ENCODE measurements at regions not wholly inside any gene's neighbourhood (a gene's known extent, or its start where the extent isn't known, plus 50 kb on each side); places are given as distances from the start of the nearest gene placed in this dataset.
A peak's percentile ranks its signal among the peaks of the same experiment; 100 is the strongest.

DNA sequence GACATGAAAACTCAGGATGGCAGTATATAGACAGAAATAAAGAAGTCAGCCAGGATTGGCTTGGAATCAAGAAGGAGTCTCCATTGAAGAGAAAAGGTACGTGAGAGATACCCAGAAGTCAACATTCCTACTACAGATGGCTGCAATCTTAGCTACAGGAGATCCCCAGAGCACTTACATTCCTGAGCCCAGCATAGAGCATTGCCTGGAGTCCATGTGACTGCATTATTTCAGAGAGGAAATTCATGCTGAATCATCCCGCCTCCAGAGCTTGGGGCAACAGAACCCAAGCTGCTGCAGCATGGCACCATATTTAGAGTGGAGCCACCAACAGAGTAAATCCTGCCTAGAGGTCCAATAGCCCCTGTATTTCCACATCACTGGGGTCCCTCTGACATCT lies 125.0 kb upstream of the GRIK2 start:
- Histone ChIP-seq H3K36me3 (ENCODE audit: insufficient read depth) (no peaks in the 10 kb centered on the region), H4K20me1 (replicated peaks; ENCODE audit: insufficient read depth) (no peaks in the 10 kb centered on the region), H3K27ac (ENCODE audit: low read depth) (no peak overlapping the region), H3K9me2 (ENCODE audit: insufficient read depth) (0 out of 2 replicates have a peak, but pooled peaks cover 5% of the 10 kb centered on the region), H2AFZ (0 out of 2 replicates have a peak overlapping the region, but pooled peaks have one; percentile 4), H3K4me3 (no peak overlapping the region), H3K27me3 (ENCODE audit: insufficient read depth) (no peaks in the 10 kb centered on the region), H3K4me1 (ENCODE audit: insufficient read depth) (no peaks in the 10 kb centered on the region), H3K4me2 (no peak overlapping the region), H3K79me2 (replicated peaks; ENCODE audit: insufficient read depth) (no peaks in the 10 kb centered on the region), H3F3A (replicated peaks; ENCODE audit: low read depth) (no peaks in the 10 kb centered on the region)
- ATAC-seq (no peak), DNase-seq (ENCODE audit: low spot score) (no peak)
- Mint-ChIP-seq H3K9me3 (no peaks in the 10 kb centered on the region; the same call in 2 of the 3 replicates), H3K4me1 (no peaks in the 10 kb centered on the region), H3K36me3 (ENCODE audit: low read depth) (no peaks in the 10 kb centered on the region), H3K27me3 (ENCODE audit: insufficient read depth, low read depth, poor library complexity) (no peaks in the 10 kb centered on the region), H3K27ac (no peak overlapping the region; the same call in 1 of the 2 replicates), H3K4me3 (no peak overlapping the region)
- TF ChIP-seq REST (IDR thresholded peaks at IDR 0.05; ENCODE audit: unreplicated experiment) = no peak
- TF ChIP-seq JUNB (IDR thresholded peaks at IDR 0.05; ENCODE audit: unreplicated experiment) = no peak
- TF ChIP-seq CTCF (conservative IDR thresholded peaks at IDR 0.05; ENCODE audit: low read depth in 2 of 2) = no peak
- no peak for TF ChIP-seq ZNF331 (CRISPR knock-in tag; IDR thresholded peaks at IDR 0.05; ENCODE audit: low read depth)
- TF ChIP-seq ZNF114 (CRISPR knock-in tag; IDR thresholded peaks at IDR 0.05) = no peak
- TF ChIP-seq EZH2phosphoT487 (IDR thresholded peaks at IDR 0.05; ENCODE audit: unreplicated experiment) = no peak
- TF ChIP-seq NANOG (IDR thresholded peaks at IDR 0.05; ENCODE audit: borderline replicate concordance) = no peak
- no peak for TF ChIP-seq POLR2AphosphoS5 (IDR thresholded peaks at IDR 0.05; ENCODE audit: low read depth)
- TF ChIP-seq EZH2 (IDR thresholded peaks at IDR 0.05; ENCODE audit: low read depth, unreplicated experiment) = no peak
- TF ChIP-seq, protein P1, sequence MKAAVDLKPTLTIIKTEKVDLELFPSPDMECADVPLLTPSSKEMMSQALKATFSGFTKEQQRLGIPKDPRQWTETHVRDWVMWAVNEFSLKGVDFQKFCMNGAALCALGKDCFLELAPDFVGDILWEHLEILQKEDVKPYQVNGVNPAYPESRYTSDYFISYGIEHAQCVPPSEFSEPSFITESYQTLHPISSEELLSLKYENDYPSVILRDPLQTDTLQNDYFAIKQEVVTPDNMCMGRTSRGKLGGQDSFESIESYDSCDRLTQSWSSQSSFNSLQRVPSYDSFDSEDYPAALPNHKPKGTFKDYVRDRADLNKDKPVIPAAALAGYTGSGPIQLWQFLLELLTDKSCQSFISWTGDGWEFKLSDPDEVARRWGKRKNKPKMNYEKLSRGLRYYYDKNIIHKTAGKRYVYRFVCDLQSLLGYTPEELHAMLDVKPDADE (IDR thresholded peaks at IDR 0.05) = no peak
- no peak for TF ChIP-seq STAT1 (IDR thresholded peaks at IDR 0.05; ENCODE audit: unreplicated experiment)
- TF ChIP-seq, protein P2, sequence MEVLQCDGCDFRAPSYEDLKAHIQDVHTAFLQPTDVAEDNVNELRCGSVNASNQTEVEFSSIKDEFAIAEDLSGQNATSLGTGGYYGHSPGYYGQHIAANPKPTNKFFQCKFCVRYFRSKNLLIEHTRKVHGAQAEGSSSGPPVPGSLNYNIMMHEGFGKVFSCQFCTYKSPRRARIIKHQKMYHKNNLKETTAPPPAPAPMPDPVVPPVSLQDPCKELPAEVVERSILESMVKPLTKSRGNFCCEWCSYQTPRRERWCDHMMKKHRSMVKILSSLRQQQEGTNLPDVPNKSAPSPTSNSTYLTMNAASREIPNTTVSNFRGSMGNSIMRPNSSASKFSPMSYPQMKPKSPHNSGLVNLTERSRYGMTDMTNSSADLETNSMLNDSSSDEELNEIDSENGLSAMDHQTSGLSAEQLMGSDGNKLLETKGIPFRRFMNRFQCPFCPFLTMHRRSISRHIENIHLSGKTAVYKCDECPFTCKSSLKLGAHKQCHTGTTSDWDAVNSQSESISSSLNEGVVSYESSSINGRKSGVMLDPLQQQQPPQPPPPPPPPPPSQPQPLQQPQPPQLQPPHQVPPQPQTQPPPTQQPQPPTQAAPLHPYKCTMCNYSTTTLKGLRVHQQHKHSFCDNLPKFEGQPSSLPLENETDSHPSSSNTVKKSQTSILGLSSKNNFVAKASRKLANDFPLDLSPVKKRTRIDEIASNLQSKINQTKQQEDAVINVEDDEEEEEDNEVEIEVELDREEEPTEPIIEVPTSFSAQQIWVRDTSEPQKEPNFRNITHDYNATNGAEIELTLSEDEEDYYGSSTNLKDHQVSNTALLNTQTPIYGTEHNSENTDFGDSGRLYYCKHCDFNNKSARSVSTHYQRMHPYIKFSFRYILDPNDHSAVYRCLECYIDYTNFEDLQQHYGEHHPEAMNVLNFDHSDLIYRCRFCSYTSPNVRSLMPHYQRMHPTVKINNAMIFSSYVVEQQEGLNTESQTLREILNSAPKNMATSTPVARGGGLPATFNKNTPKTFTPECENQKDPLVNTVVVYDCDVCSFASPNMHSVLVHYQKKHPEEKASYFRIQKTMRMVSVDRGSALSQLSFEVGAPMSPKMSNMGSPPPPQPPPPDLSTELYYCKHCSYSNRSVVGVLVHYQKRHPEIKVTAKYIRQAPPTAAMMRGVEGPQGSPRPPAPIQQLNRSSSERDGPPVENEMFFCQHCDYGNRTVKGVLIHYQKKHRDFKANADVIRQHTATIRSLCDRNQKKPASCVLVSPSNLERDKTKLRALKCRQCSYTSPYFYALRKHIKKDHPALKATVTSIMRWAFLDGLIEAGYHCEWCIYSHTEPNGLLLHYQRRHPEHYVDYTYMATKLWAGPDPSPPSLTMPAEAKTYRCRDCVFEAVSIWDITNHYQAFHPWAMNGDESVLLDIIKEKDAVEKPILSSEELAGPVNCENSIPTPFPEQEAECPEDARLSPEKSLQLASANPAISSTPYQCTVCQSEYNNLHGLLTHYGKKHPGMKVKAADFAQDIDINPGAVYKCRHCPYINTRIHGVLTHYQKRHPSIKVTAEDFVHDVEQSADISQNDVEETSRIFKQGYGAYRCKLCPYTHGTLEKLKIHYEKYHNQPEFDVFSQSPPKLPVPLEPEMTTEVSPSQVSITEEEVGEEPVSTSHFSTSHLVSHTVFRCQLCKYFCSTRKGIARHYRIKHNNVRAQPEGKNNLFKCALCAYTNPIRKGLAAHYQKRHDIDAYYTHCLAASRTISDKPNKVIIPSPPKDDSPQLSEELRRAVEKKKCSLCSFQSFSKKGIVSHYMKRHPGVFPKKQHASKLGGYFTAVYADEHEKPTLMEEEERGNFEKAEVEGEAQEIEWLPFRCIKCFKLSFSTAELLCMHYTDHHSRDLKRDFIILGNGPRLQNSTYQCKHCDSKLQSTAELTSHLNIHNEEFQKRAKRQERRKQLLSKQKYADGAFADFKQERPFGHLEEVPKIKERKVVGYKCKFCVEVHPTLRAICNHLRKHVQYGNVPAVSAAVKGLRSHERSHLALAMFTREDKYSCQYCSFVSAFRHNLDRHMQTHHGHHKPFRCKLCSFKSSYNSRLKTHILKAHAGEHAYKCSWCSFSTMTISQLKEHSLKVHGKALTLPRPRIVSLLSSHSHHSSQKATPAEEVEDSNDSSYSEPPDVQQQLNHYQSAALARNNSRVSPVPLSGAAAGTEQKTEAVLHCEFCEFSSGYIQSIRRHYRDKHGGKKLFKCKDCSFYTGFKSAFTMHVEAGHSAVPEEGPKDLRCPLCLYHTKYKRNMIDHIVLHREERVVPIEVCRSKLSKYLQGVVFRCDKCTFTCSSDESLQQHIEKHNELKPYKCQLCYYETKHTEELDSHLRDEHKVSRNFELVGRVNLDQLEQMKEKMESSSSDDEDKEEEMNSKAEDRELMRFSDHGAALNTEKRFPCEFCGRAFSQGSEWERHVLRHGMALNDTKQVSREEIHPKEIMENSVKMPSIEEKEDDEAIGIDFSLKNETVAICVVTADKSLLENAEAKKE (CRISPR knock-in tag; IDR thresholded peaks at IDR 0.05) = no peak
- TF ChIP-seq CREB1 (CRISPR knock-in tag; IDR thresholded peaks at IDR 0.05; ENCODE audit: low read depth) = no peak
